SK-N-SH treated with all-trans-retinoic acid at 6 μM for 48 hours (cell line): ENCODE measurements at regions not wholly inside any gene's neighbourhood (a gene's known extent, or its start where the extent isn't known, plus 50 kb on each side); places are given as distances from the start of the nearest gene placed in this dataset.

Source experiments
- ATAC-seq: fragments of 200-7000 bp; cut with Tn5 transposase; 3 replicates; pipeline ENCODE4 v1.9.1; 2020; ENCODE audit warnings: mild to moderate bottlenecking, moderate library complexity
- GLIS3 ChIP-seq: fragments of 250-450 bp; sonication (Bioruptor Pico); IDR thresholded peaks from 2 replicates; pipeline ENCODE4 v1.5.0; 2020; ENCODE audit warnings: mild to moderate bottlenecking, moderate library complexity
- ISL1 ChIP-seq: fragments of 250-450 bp; sonication (Bioruptor Pico); IDR thresholded peaks from 2 replicates; pipeline ENCODE4 v2.1.2; 2022; ENCODE audit warnings: mild to moderate bottlenecking, moderate library complexity
- OSR1 ChIP-seq: fragments of 250-450 bp; sonication (Bioruptor Pico); IDR thresholded peaks from 2 replicates; pipeline ENCODE4 v1.8.0; 2022; ENCODE audit warnings: moderate library complexity, mild to moderate bottlenecking, inconsistent platforms
- PPARA ChIP-seq: fragments of 250-450 bp; sonication (Bioruptor Pico); IDR thresholded peaks from 2 replicates; pipeline ENCODE4 v1.5.0; 2020; ENCODE audit warnings: mild to moderate bottlenecking, borderline replicate concordance
- RARB ChIP-seq: fragments of 250-450 bp; sonication (Bioruptor Pico); IDR thresholded peaks from 2 replicates; pipeline ENCODE4 v1.8.0; 2021; ENCODE audit warnings: mild to moderate bottlenecking, moderate library complexity
- TOX ChIP-seq: fragments of 250-450 bp; sonication (Bioruptor Pico); IDR thresholded peaks from 2 replicates; pipeline ENCODE4 v1.8.0; 2021; ENCODE audit warnings: mild to moderate bottlenecking, moderate library complexity, borderline replicate concordance
- ZFP3 ChIP-seq: fragments of 250-450 bp; sonication (Bioruptor Pico); IDR thresholded peaks from 2 replicates; pipeline ENCODE4 v1.5.0; 2020; ENCODE audit warnings: mild to moderate bottlenecking, moderate library complexity
- ZNF565 ChIP-seq: fragments of 450-650 bp; formaldehyde crosslinking; conservative IDR thresholded peaks from 2 replicates; pipeline ENCODE4 v1.5.0; 2020; ENCODE audit warnings: low read depth, mild to moderate bottlenecking, moderate library complexity
- ZNF70 ChIP-seq: fragments of 450-650 bp; formaldehyde crosslinking; IDR thresholded peaks from 2 replicates; pipeline ENCODE4 v1.5.0; 2020; ENCODE audit warnings: mild to moderate bottlenecking, moderate library complexity
- TF ChIP-seq, protein P1 (sequence below): fragments of 250-450 bp; sonication (Bioruptor Pico); IDR thresholded peaks from 2 replicates; pipeline ENCODE4 v1.5.1; 2020; ENCODE audit warnings: low read depth, mild to moderate bottlenecking, moderate library complexity
- TF ChIP-seq, protein P2 (sequence below): fragments of 250-450 bp; sonication (Bioruptor Pico); IDR thresholded peaks from 2 replicates; pipeline ENCODE4 v1.8.0; 2020; ENCODE audit warnings: mild to moderate bottlenecking, moderate library complexity, borderline replicate concordance
- TF ChIP-seq, protein P3 (sequence below): fragments of 250-450 bp; sonication (Bioruptor Pico); IDR thresholded peaks from 2 replicates; pipeline ENCODE4 v1.5.0; 2020; ENCODE audit warnings: mild to moderate bottlenecking, moderate library complexity
- TF ChIP-seq, protein P4 (sequence below): fragments of 250-450 bp; sonication (Bioruptor Pico); IDR thresholded peaks from 2 replicates; pipeline ENCODE4 v1.8.0; 2021; ENCODE audit warnings: low read depth, mild to moderate bottlenecking, moderate library complexity, borderline replicate concordance

DNA sequence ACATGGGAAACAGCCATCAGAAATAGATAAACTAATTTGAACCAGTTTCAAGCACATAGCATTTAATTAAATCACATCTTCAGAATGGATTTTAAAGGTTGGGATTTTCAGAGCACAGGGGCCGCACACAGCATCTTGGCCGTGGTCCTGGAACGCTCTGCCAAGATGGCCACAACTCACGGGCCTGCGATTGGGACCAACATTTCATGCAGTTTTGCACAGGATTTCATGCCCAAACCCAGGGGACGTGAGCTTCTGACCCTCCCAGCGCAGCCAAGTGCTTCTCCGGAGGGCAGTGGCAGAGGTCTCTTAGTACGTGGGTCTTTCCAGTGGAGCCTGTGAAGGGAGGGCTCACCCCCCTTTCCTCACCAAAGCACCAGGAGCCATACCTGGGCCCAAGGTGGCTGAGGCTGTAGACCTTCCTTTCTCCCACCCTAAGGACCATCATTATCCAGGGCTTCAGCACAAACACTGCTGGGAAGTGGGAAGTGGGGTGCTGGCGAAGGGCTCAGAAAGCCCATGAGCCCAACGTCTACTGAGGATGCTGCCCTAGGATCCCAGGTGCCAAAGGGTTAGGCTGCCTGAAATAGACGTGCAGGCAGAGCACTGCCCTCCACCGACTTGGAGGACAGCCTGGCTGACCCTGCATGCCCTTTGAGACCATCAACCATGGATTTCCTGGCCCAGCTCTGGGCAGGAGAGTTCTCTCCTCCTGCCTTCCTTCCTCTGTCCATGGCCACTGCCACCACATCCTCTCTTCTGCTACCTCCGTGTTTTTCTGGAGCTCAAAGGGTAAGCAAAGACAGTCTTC is 611.2 kb upstream of the MGMT start:
- TF ChIP-seq PPARA (CRISPR knock-in tag) (no peak), ZNF565 (CRISPR knock-in tag) (no peak)
- TF ChIP-seq, protein P1, sequence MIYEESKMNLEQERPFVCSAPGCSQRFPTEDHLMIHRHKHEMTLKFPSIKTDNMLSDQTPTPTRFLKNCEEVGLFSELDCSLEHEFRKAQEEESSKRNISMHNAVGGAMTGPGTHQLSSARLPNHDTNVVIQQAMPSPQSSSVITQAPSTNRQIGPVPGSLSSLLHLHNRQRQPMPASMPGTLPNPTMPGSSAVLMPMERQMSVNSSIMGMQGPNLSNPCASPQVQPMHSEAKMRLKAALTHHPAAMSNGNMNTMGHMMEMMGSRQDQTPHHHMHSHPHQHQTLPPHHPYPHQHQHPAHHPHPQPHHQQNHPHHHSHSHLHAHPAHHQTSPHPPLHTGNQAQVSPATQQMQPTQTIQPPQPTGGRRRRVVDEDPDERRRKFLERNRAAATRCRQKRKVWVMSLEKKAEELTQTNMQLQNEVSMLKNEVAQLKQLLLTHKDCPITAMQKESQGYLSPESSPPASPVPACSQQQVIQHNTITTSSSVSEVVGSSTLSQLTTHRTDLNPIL (CRISPR knock-in tag), result no peak
- TF ChIP-seq, protein P2, sequence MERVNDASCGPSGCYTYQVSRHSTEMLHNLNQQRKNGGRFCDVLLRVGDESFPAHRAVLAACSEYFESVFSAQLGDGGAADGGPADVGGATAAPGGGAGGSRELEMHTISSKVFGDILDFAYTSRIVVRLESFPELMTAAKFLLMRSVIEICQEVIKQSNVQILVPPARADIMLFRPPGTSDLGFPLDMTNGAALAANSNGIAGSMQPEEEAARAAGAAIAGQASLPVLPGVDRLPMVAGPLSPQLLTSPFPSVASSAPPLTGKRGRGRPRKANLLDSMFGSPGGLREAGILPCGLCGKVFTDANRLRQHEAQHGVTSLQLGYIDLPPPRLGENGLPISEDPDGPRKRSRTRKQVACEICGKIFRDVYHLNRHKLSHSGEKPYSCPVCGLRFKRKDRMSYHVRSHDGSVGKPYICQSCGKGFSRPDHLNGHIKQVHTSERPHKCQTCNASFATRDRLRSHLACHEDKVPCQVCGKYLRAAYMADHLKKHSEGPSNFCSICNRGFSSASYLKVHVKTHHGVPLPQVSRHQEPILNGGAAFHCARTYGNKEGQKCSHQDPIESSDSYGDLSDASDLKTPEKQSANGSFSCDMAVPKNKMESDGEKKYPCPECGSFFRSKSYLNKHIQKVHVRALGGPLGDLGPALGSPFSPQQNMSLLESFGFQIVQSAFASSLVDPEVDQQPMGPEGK, result no peak
- ATAC-seq, result no peak

DNA sequence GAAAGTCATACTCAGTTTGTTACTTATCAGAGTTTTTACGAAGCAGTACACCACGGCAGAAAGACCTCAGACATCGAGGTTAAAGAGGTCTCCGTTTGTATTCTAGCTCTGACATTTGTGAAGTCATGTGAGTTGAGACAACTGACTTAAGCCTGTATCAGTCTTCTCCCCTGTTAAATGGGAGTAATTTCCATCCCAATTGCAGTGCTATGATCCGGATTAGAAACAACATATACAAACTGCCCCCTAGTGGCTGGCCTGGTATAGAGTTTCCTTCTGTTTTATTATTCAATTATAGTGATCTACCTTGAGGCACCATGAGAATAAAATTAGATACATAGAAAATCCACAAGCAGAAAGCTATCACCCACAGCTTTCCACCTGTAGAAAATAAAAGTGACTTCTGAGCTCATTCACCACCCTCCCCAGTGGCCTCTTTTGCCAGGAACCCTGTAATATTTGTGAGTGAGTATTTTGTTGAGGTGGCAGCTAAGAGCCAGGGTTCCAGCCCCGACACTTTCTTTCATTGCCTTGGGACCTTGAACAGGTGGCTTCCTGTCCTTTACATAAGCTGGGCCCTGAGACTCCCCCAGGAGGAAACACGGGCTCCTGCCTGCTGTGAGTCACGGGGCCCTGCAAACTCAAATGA is 607.2 kb upstream of the MGMT start:
- TF ChIP-seq ISL1 (CRISPR knock-in tag), result no peak
- TF ChIP-seq RARB (CRISPR knock-in tag), result no peak
- no peak for TF ChIP-seq TOX
- TF ChIP-seq ZNF565 (CRISPR knock-in tag), result no peak
- no peak for TF ChIP-seq ZFP3 (CRISPR knock-in tag)
- TF ChIP-seq, protein P2, result no peak
- TF ChIP-seq, protein P3, sequence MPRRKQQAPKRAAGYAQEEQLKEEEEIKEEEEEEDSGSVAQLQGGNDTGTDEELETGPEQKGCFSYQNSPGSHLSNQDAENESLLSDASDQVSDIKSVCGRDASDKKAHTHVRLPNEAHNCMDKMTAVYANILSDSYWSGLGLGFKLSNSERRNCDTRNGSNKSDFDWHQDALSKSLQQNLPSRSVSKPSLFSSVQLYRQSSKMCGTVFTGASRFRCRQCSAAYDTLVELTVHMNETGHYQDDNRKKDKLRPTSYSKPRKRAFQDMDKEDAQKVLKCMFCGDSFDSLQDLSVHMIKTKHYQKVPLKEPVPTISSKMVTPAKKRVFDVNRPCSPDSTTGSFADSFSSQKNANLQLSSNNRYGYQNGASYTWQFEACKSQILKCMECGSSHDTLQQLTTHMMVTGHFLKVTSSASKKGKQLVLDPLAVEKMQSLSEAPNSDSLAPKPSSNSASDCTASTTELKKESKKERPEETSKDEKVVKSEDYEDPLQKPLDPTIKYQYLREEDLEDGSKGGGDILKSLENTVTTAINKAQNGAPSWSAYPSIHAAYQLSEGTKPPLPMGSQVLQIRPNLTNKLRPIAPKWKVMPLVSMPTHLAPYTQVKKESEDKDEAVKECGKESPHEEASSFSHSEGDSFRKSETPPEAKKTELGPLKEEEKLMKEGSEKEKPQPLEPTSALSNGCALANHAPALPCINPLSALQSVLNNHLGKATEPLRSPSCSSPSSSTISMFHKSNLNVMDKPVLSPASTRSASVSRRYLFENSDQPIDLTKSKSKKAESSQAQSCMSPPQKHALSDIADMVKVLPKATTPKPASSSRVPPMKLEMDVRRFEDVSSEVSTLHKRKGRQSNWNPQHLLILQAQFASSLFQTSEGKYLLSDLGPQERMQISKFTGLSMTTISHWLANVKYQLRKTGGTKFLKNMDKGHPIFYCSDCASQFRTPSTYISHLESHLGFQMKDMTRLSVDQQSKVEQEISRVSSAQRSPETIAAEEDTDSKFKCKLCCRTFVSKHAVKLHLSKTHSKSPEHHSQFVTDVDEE (CRISPR knock-in tag), result no peak
- no peak for TF ChIP-seq ZNF70 (CRISPR knock-in tag)
- no peak for ATAC-seq

DNA sequence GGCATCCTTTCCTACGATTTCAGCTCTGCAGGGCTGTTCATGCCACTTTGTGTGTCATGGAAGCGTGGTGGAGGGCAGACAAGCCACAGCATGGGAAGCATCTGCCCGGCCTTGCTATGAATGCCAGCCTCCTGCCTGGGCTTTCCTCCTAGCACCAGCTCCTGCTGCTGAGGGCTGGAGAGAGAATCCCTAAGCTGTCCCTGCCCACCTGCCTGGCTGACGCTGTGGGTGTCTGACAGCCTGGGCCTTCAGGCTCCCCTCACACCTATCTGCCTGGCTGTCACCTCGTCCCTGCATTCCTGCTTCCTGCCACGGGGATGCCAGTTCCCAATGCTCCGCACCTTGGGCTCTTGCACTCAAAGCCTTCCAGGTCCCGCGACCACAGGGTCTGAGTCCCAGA is 606.5 kb upstream of the MGMT start:
- TF ChIP-seq GLIS3 (CRISPR knock-in tag), result no peak
- TF ChIP-seq TOX, result no peak
- TF ChIP-seq, protein P4, sequence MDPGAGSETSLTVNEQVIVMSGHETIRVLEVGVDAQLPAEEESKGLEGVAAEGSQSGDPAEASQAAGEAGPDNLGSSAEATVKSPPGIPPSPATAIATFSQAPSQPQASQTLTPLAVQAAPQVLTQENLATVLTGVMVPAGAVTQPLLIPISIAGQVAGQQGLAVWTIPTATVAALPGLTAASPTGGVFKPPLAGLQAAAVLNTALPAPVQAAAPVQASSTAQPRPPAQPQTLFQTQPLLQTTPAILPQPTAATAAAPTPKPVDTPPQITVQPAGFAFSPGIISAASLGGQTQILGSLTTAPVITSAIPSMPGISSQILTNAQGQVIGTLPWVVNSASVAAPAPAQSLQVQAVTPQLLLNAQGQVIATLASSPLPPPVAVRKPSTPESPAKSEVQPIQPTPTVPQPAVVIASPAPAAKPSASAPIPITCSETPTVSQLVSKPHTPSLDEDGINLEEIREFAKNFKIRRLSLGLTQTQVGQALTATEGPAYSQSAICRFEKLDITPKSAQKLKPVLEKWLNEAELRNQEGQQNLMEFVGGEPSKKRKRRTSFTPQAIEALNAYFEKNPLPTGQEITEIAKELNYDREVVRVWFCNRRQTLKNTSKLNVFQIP, result no peak
- no peak for TF ChIP-seq OSR1
- TF ChIP-seq, protein P3 (CRISPR knock-in tag), result no peak
- no peak for ATAC-seq
